ENCODE measurements at regions not wholly inside any gene's neighbourhood (a gene's known extent, or its start where the extent isn't known, plus 50 kb on each side); places are given as distances from the start of the nearest gene placed in this dataset.

- Histone ChIP-seq H2AFZ (ENCODE audit: low read length) (no peak overlapping the region), H3K36me3 (replicated peaks in 1 of 2; ENCODE audit: control insufficient read depth in 2 of 2, insufficient read depth in 2 of 2, low read length in 2 of 2) (no peaks in the 10 kb centered on the region), H2BK120ac (ENCODE audit: low read depth, low read length) (no peak overlapping the region), H3K14ac (ENCODE audit: low read length) (no peak overlapping the region), H3K4me3 (ENCODE audit: low read length in 2 of 2) (no peak overlapping the region), H2BK15ac (ENCODE audit: low read length) (no peak overlapping the region), H4K91ac (ENCODE audit: low read depth, low read length, poor library complexity) (no peak overlapping the region), H2BK12ac (ENCODE audit: low read length) (no peak overlapping the region), H3K4me2 (ENCODE audit: insufficient read depth, low read length, poor library complexity, severe bottlenecking) (no peak overlapping the region), H3K9me3 (replicated peaks in 1 of 2; ENCODE audit: control insufficient read depth in 2 of 2, insufficient read depth in 1 of 2, low read depth in 1 of 2, low read length in 2 of 2) (peaks cover 0 to 7% of the 10 kb centered on the region in 2 donors), H3K27me3 (ENCODE audit: control insufficient read depth in 3 of 3, insufficient read depth in 3 of 3, low read depth in 1 of 3, low read length in 3 of 3) (no peaks in the 10 kb centered on the region), H3K27ac (replicated peaks; ENCODE audit: low read length) (no peak overlapping the region), H2AK5ac (ENCODE audit: low read depth, low read length) (no peak overlapping the region), H3K18ac (ENCODE audit: low read length) (no peak overlapping the region), H3K9ac (ENCODE audit: low read depth, low read length, poor library complexity) (no peak overlapping the region), H3K4ac (ENCODE audit: low read length) (no peak overlapping the region), H3K79me1 (ENCODE audit: low read depth, low read length) (no peaks in the 10 kb centered on the region), H3K23ac (ENCODE audit: low read depth, low read length, poor library complexity) (no peak overlapping the region), H3K4me1 (ENCODE audit: control insufficient read depth in 2 of 2, insufficient read depth in 1 of 2, low read depth in 1 of 2, low read length in 2 of 2) (no peaks in the 10 kb centered on the region), H2BK5ac (ENCODE audit: low read length) (no peak overlapping the region), H4K8ac (ENCODE audit: low read depth, low read length) (no peak overlapping the region)
- no peak for DNase-seq (ENCODE audit: low spot score)
- no CpG with 5 or more reads among the region's 4 CpGs for WGBS, 2 donors (ENCODE audit: extremely low coverage in 2 of 2, insufficient read length in 2 of 2, insufficient replicate concordance in 1 of 2)
Observed at GRCh38 chr4:96312046-96312685, 472.3 kb downstream of the PDHA2 start.

- Histone ChIP-seq H3K27ac (replicated peaks; ENCODE audit: low read length) (no peak overlapping the region), H3K4ac (ENCODE audit: low read length) (no peak overlapping the region), H3K9ac (ENCODE audit: low read depth, low read length, poor library complexity) (no peak overlapping the region), H3K14ac (ENCODE audit: low read length) (no peak overlapping the region), H2BK15ac (ENCODE audit: low read length) (no peak overlapping the region), H2BK5ac (ENCODE audit: low read length) (no peak overlapping the region), H3K23ac (ENCODE audit: low read depth, low read length, poor library complexity) (no peak overlapping the region), H3K4me1 (ENCODE audit: control insufficient read depth in 2 of 2, insufficient read depth in 1 of 2, low read depth in 1 of 2, low read length in 2 of 2) (no peaks in the 10 kb centered on the region), H3K27me3 (ENCODE audit: control insufficient read depth in 3 of 3, insufficient read depth in 3 of 3, low read depth in 1 of 3, low read length in 3 of 3) (no peaks in the 10 kb centered on the region), H3K9me3 (replicated peaks in 1 of 2; ENCODE audit: control insufficient read depth in 2 of 2, insufficient read depth in 1 of 2, low read depth in 1 of 2, low read length in 2 of 2) (no peaks in the 10 kb centered on the region), H3K36me3 (replicated peaks in 1 of 2; ENCODE audit: control insufficient read depth in 2 of 2, insufficient read depth in 2 of 2, low read length in 2 of 2) (no peaks in the 10 kb centered on the region), H2AFZ (ENCODE audit: low read length) (no peak overlapping the region), H3K4me2 (ENCODE audit: insufficient read depth, low read length, poor library complexity, severe bottlenecking) (no peak overlapping the region), H2AK5ac (ENCODE audit: low read depth, low read length) (no peak overlapping the region), H4K91ac (ENCODE audit: low read depth, low read length, poor library complexity) (no peak overlapping the region), H2BK120ac (ENCODE audit: low read depth, low read length) (no peak overlapping the region), H3K18ac (ENCODE audit: low read length) (no peak overlapping the region), H4K8ac (ENCODE audit: low read depth, low read length) (no peak overlapping the region), H3K79me1 (ENCODE audit: low read depth, low read length) (no peaks in the 10 kb centered on the region), H2BK12ac (ENCODE audit: low read length) (no peak overlapping the region), H3K4me3 (ENCODE audit: low read length in 2 of 2) (no peak overlapping the region)
- no CpG with 5 or more reads among the region's 2 CpGs for WGBS, 2 donors (ENCODE audit: extremely low coverage in 2 of 2, insufficient read length in 2 of 2, insufficient replicate concordance in 1 of 2)
- DNase-seq (ENCODE audit: low spot score): no peak
Observed at GRCh38 chr4:96315815-96316214, 475.9 kb downstream of the PDHA2 start.

DNA sequence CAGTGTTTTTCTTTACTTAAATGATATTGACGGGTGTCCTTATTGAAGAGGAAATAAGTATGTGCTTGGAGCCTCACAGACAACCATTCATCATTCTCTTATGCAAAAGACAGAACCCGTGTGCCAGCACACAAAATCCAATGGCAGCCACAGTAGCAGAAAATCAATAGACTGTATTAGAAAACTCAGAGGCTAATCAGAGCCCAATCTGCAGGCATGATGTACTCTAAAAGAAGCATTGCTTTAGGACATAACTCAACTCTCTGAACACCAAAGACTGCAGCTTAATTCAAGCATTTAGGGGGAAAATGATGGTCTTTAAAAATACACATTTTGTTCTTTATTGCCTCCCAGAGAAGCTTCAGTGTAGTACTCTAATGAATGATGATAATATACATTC, 476.9 kb downstream of the PDHA2 start:
- no peaks in the 10 kb centered on the region for H3K36me3 ChIP-seq (replicated peaks in 1 of 2; ENCODE audit: control insufficient read depth in 2 of 2, insufficient read depth in 2 of 2, low read length in 2 of 2)

GRCh38 chr4:96317891-96318290, 478.0 kb downstream of the PDHA2 start:
- no peak for DNase-seq (ENCODE audit: low spot score)
- H3K27ac ChIP-seq (replicated peaks; ENCODE audit: low read length): no peak overlapping the region
- H3K4me2 ChIP-seq (ENCODE audit: insufficient read depth, low read length, poor library complexity, severe bottlenecking): no peak overlapping the region
- no peak overlapping the region for H3K9ac ChIP-seq (ENCODE audit: low read depth, low read length, poor library complexity)
- H3K79me1 ChIP-seq (ENCODE audit: low read depth, low read length): no peaks in the 10 kb centered on the region
- no peak overlapping the region for H3K4me3 ChIP-seq (ENCODE audit: low read length in 2 of 2)
- H3K9me3 ChIP-seq (replicated peaks in 1 of 2; ENCODE audit: control insufficient read depth in 2 of 2, insufficient read depth in 1 of 2, low read depth in 1 of 2, low read length in 2 of 2): no peaks in the 10 kb centered on the region
- no peak overlapping the region for H2AK5ac ChIP-seq (ENCODE audit: low read depth, low read length)
- no peaks in the 10 kb centered on the region for H3K36me3 ChIP-seq (replicated peaks in 1 of 2; ENCODE audit: control insufficient read depth in 2 of 2, insufficient read depth in 2 of 2, low read length in 2 of 2)
- H2BK15ac ChIP-seq (ENCODE audit: low read length): no peak overlapping the region
- no CpG with 5 or more reads among the region's 6 CpGs for WGBS, 2 donors (ENCODE audit: extremely low coverage in 2 of 2, insufficient read length in 2 of 2, insufficient replicate concordance in 1 of 2)
- no peak overlapping the region for H2AFZ ChIP-seq (ENCODE audit: low read length)
- no peak overlapping the region for H3K18ac ChIP-seq (ENCODE audit: low read length)
- H3K4ac ChIP-seq (ENCODE audit: low read length): no peak overlapping the region
- H3K27me3 ChIP-seq (ENCODE audit: control insufficient read depth in 3 of 3, insufficient read depth in 3 of 3, low read depth in 1 of 3, low read length in 3 of 3): no peaks in the 10 kb centered on the region
- H2BK120ac ChIP-seq (ENCODE audit: low read depth, low read length): no peak overlapping the region
- H3K23ac ChIP-seq (ENCODE audit: low read depth, low read length, poor library complexity): no peak overlapping the region
- H4K8ac ChIP-seq (ENCODE audit: low read depth, low read length): no peak overlapping the region
- H2BK5ac ChIP-seq (ENCODE audit: low read length): no peak overlapping the region
- H2BK12ac ChIP-seq (ENCODE audit: low read length): no peak overlapping the region
- H3K14ac ChIP-seq (ENCODE audit: low read length): no peak overlapping the region
- H3K4me1 ChIP-seq (ENCODE audit: control insufficient read depth in 2 of 2, insufficient read depth in 1 of 2, low read depth in 1 of 2, low read length in 2 of 2): no peaks in the 10 kb centered on the region
- H4K91ac ChIP-seq (ENCODE audit: low read depth, low read length, poor library complexity): no peak overlapping the region

More for the DNA sequence above, 476.9 kb downstream of the PDHA2 start:
- H4K91ac ChIP-seq (ENCODE audit: low read depth, low read length, poor library complexity): no peak overlapping the region
- H3K27me3 ChIP-seq (ENCODE audit: control insufficient read depth in 3 of 3, insufficient read depth in 3 of 3, low read depth in 1 of 3, low read length in 3 of 3): no peaks in the 10 kb centered on the region
- no peak overlapping the region for H2BK15ac ChIP-seq (ENCODE audit: low read length)
- no peak overlapping the region for H3K9ac ChIP-seq (ENCODE audit: low read depth, low read length, poor library complexity)
- H3K23ac ChIP-seq (ENCODE audit: low read depth, low read length, poor library complexity): no peak overlapping the region
- H3K79me1 ChIP-seq (ENCODE audit: low read depth, low read length): no peaks in the 10 kb centered on the region
- no peak overlapping the region for H3K4ac ChIP-seq (ENCODE audit: low read length)
- peak overlapping the region; percentile 53 for H2AFZ ChIP-seq (ENCODE audit: low read length)
- no peak overlapping the region for H2BK120ac ChIP-seq (ENCODE audit: low read depth, low read length)
- H4K8ac ChIP-seq (ENCODE audit: low read depth, low read length): no peak overlapping the region
- no peak overlapping the region for H3K18ac ChIP-seq (ENCODE audit: low read length)
- WGBS, 2 donors (ENCODE audit: extremely low coverage in 2 of 2, insufficient read length in 2 of 2, insufficient replicate concordance in 1 of 2): no CpG with 5 or more reads among the region's 2 CpGs
- no peaks in the 10 kb centered on the region for H3K4me1 ChIP-seq (ENCODE audit: control insufficient read depth in 2 of 2, insufficient read depth in 1 of 2, low read depth in 1 of 2, low read length in 2 of 2)
- H2BK5ac ChIP-seq (ENCODE audit: low read length): no peak overlapping the region
- H2AK5ac ChIP-seq (ENCODE audit: low read depth, low read length): no peak overlapping the region
- H3K27ac ChIP-seq (replicated peaks; ENCODE audit: low read length): no peak overlapping the region
- DNase-seq (ENCODE audit: low spot score): no peak
- no peak overlapping the region for H3K4me3 ChIP-seq (ENCODE audit: low read length in 2 of 2)
- H3K14ac ChIP-seq (ENCODE audit: low read length): no peak overlapping the region
- no peak overlapping the region for H3K4me2 ChIP-seq (ENCODE audit: insufficient read depth, low read length, poor library complexity, severe bottlenecking)
- no peaks in the 10 kb centered on the region for H3K9me3 ChIP-seq (replicated peaks in 1 of 2; ENCODE audit: control insufficient read depth in 2 of 2, insufficient read depth in 1 of 2, low read depth in 1 of 2, low read length in 2 of 2)
- no peak overlapping the region for H2BK12ac ChIP-seq (ENCODE audit: low read length)
